Left kidney (tissue), 1 donor: ENCODE measurements at regions not wholly inside any gene's neighbourhood (a gene's known extent, or its start where the extent isn't known, plus 50 kb on each side); places are given as distances from the start of the nearest gene placed in this dataset.
"Not testable (repeated sequence)": the region's sequence is repeated elsewhere in the genome, so short reads cannot be mapped to it uniquely, and the experiment has no call there.

Experiments used
- DNase-seq: peaks from one replicate; pipeline ENCODE4 v3.0.0-alpha.2; 2013

- DNase-seq = no peak
Measured at GRCh38 chr2:175872721-175873120, 129.3 kb downstream of the LNPK start.

DNA sequence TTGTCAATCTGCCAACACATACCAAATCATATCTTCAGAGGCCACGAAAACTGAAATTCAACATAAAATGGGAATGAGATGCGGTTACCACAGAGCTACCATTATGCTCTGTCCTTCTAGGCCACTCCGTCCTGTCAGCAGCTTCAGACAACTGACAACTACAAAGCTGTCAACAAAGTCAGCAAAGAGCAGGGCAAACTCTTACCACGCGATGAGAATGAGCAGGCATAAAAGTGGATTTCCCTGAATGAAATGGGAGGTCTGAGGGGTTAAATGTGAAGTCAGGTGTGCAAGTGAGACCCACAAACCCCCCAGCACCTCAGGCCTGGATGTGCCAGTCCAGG, 130.1 kb downstream of the LNPK start:
- DNase-seq = no peak

DNA sequence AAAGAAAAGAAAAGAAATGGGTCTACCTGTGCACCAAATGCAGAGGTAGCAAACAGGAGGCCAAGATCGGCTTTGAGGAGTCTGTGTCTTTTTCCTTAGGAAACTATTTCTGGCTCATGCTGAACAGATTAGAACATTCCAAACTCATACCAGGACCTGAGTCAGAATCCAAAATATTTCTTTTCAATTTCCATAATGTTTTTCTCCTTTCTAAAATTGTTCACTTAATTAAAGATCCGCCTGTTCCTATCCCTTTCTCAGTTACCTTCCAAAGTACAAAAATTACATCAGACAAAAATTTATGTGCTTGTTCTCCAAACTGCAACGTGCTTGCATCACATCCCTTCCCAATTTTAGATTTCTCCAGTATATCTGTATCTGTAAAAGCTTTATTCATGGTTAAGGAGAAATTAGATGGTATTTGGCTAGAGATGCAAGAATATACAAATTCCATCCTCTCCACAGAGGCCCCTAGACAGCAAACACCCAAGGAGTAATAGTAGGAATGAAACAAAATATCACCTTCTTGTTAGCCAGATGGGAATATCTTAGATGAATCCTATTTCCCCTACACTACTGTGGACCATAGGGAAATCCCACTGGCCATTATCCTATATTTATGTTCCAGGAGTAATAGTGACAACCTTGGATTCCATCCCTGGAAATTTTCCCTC, 130.6 kb downstream of the LNPK start:
- no peak for DNase-seq

DNA sequence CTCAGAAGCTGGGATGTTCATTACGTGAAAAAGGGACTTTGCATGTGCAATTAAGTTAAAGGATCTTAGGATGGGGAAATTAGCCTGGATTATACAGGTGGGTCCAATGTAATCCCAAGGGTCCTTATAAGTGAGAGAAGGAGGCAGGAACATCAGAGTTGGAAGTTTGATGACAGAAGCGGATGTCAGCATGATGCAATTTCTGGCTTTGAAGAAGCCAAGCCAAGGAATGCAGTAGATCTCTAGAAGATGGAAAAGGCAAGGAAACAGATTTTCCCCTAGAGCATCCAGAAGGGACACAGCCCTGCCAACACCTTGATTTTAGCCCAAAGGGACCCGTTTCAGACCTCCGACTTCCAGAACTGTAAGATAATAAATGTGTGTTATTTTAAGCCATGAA, 136.4 kb downstream of the LNPK start:
- no peak for DNase-seq

DNA sequence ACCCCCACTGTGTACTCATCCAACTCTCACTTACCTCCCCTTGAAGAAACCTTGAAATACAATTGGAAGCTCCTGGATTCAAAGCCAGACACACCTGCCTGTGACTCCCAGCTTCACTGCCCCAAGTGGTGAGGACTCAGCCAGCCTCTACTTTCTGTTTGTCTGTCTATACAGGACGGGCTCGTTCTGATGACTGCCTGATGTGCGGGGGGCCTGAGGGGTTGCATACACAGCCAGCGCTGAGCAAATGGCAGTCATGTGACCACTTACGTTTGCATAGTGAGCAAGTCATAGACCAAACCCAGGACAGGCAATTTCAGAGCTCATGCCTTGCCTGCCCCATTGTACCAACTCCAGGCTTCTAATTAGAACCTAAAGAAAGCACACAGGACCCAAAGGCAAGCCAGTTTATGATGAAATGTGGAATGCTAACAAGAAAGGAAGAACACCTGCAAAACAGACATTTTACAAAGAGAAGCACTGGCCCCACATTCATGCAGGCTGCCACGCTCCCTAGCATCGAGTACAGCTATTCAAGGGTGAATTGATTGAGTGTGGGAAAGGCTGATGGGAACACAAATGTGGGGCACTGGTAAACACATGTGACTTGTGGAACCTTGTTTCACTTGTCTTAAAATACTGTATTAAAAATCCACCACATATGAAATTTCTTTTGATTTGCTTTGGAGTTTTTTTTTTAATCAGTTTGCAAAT, 137.8 kb downstream of the LNPK start:
- DNase-seq = no peak

DNA sequence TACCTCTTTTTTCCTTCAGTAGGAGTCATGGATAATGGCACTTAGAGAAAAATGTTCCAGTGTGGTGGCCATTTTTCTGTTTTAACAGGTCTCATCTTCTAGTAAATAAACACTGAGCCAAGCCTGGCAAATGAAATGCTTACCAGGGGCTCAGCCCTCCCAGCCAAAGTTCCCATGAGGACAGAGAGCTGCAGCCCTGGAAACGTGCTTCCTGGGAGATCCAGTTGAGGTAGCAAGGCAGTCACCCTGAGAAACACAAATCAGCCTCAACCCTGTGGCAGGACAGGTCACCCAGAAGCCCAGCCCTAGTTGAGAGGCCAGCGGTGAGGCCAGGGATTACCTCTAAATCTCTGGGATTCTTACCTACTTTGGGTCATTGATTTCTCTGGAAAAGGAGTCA, 140.1 kb downstream of the LNPK start:
- no peak for DNase-seq

- no peak for DNase-seq
Measured at GRCh38 chr2:175855794-175856453, 146.1 kb downstream of the LNPK start.

GRCh38 chr2:175855236-175855635, 146.8 kb downstream of the LNPK start:
- DNase-seq = no peak

GRCh38 chr2:175854665-175855064, 147.4 kb downstream of the LNPK start:
- peak; percentile 27 for DNase-seq

- no peak for DNase-seq
Measured at GRCh38 chr2:175854129-175854528, 147.9 kb downstream of the LNPK start.

- no peak for DNase-seq
Measured at GRCh38 chr2:175853616-175853890, 148.5 kb downstream of the LNPK start.

GRCh38 chr2:175852879-175853615, 149.0 kb downstream of the LNPK start:
- DNase-seq = no peak

- no peak for DNase-seq
Measured at GRCh38 chr2:175847128-175847527, 154.9 kb downstream of the LNPK start.

- DNase-seq = no peak
Measured at GRCh38 chr2:175844169-175844568, 157.9 kb downstream of the LNPK start.

GRCh38 chr2:175843625-175844024, 158.4 kb downstream of the LNPK start:
- DNase-seq = no peak

DNA sequence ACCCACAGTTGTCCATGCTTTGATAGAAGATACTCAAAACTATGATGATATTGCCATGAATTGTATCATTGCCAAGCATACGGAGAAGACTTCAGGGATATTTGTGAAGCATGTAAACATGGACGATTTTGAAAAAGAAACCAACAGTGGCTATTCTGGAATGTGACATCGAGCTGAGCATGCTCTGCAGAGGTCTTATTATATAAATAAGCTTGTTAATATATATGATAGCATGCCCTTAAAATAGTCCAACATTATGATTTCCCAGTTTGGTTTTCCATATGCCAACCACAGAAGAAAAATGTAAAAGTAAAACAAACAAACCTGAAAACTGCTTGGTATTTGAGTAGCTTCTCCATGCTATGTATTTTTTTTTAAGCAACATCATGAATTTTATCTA, 159.1 kb downstream of the LNPK start:
- DNase-seq = no peak

DNA sequence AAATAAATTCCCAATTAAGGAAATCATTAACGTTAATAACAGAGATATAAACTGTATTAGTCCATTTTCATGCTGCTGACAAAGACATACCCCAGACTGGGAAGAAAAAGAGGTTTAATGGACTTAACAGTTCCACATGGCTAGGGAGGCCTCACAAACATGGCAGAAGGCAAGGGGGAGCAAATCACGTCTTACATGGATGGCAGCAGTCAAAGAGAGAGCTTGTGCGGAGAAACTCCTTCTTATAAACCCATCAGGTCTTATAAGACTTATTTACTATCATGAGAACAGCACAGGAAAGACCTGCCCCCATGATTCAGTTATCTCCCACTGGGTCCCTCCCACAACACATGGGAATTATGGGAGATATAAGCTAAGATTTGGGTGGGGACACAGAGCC, 161.3 kb downstream of the LNPK start:
- DNase-seq = not testable (repeated sequence)

- DNase-seq = no peak
Measured at GRCh38 chr2:175840256-175840655, 161.8 kb downstream of the LNPK start.

DNA sequence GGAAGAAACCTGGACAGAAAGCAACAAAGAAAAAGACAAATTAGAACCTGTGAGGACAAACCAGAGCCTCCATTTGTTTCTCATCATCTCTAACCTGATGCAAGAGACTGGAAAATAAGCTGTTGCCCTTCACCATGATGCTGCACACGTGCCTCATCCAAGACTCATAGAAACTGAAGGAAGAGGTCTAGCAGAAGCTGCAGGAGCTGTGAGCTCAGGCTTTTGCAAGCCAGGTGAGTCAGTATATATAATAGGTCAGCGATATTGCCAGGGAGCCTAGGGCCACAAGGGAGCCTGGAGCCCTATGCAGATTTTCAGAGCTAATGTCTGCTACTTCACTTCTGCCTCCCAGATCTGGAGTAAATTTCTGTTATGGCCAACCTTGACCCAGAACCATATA, 163.1 kb downstream of the LNPK start:
- no peak for DNase-seq

GRCh38 chr2:175837046-175837445, 165.0 kb downstream of the LNPK start:
- no peak for DNase-seq

GRCh38 chr2:175836361-175836760, 165.7 kb downstream of the LNPK start:
- DNase-seq = no peak

DNA sequence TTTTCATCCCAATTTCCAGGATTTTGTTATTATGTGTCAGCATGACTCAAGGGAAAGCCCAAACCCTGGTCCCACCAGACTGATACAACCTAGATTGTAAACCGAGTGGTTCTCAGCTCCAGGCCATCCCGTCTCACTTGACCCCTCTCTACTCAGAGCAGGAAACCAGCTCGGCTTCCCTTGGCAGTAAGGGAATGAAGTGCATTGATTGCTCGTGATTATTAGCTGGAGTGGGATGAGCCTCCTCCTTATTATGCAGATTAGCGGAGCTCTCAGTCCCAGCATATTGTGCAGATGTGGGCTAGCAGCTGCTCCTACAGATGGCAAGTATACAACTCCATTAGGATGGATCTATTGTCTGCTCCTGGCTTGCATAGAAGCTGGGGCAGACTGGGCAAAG, 167.6 kb downstream of the LNPK start:
- no peak for DNase-seq

- DNase-seq = no peak
Measured at GRCh38 chr2:175832866-175833265, 169.2 kb downstream of the LNPK start.
